Stimulated activated memory B cell treated with anti-CD40 and anti-IgM and Interleukin-4, amounts not matched to agents 10 μg/mL and 1 μg/mL and 100 μg/mL, for 72 hours (primary cell): ENCODE measurements at regions not wholly inside any gene's neighbourhood (a gene's known extent, or its start where the extent isn't known, plus 50 kb on each side); places are given as distances from the start of the nearest gene placed in this dataset.

Experiments used
- ATAC-seq: fragments of 150-1000 bp; cut with Tn5 transposase; 2 replicates; pipeline ENCODE4 v1.10.0; 2021
- H3K27ac Mint-ChIP-seq: one replicate; pipeline ENCODE4 v1.8.0; 2022; ENCODE audit warnings: mild to moderate bottlenecking, mixed read lengths
- H3K27me3 Mint-ChIP-seq: one replicate; pipeline ENCODE4 v1.8.0; 2022; ENCODE audit warnings: mixed read lengths
- H3K36me3 Mint-ChIP-seq: one replicate; pipeline ENCODE4 v1.8.0; 2022; ENCODE audit warnings: mixed read lengths
- H3K4me1 Mint-ChIP-seq: one replicate; pipeline ENCODE4 v1.8.0; 2022; ENCODE audit warnings: mixed read lengths
- H3K4me3 Mint-ChIP-seq: one replicate; pipeline ENCODE4 v1.8.0; 2022; ENCODE audit warnings: mild to moderate bottlenecking, moderate library complexity, mixed read lengths
- H3K9me3 Mint-ChIP-seq: one replicate; pipeline ENCODE4 v1.8.0; 2022; ENCODE audit warnings: mixed read lengths

DNA sequence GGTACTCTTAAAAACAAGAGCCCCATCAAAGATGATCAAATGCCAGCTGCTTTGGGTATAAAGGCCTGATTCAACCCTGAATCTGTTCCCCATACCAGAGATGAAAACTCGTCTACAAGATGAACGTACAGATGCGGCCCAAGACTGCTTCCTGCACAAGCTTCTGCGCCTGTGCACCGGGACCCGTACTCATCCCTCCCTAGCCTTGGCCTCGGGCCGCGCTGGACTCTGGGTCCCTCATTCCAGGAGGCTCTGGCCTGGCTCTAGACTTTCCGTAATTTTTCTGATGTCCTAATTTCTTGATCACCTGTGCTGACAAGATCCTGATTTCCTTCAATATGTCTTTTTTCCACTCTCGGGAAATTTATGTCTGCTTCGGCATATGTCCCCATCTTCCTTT, 612.3 kb downstream of the BNC2 start:
- H3K36me3 Mint-ChIP-seq: no peaks in the 10 kb centered on the region
- no peak overlapping the region for H3K4me3 Mint-ChIP-seq
- H3K4me1 Mint-ChIP-seq: no peaks in the 10 kb centered on the region

DNA sequence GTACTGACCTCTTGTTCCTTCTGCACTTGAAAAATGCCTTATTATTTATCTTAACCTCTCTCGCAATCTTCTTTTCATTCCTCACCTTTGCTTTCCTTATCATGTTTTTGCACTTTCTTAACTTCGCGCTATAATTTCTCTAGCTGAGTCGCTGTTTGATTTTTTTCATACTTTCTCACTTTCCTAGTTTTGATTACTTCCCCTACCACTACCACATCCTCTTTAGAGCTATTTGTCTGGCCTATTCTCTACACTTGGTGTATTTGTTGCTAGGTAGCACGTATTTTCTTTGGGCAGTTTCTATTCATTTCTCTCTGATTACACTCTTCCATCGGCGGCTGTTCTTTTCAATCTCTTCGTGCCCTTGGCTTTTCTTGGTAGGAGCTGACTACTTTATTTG, 611.8 kb downstream of the BNC2 start:
- H3K9me3 Mint-ChIP-seq: peaks cover 12% of the 10 kb centered on the region

More for the DNA sequence above, 612.3 kb downstream of the BNC2 start:
- Mint-ChIP-seq H3K9me3 (peaks cover 12% of the 10 kb centered on the region), H3K27ac (no peak overlapping the region), H3K27me3 (no peaks in the 10 kb centered on the region)
- no peak for ATAC-seq

DNA sequence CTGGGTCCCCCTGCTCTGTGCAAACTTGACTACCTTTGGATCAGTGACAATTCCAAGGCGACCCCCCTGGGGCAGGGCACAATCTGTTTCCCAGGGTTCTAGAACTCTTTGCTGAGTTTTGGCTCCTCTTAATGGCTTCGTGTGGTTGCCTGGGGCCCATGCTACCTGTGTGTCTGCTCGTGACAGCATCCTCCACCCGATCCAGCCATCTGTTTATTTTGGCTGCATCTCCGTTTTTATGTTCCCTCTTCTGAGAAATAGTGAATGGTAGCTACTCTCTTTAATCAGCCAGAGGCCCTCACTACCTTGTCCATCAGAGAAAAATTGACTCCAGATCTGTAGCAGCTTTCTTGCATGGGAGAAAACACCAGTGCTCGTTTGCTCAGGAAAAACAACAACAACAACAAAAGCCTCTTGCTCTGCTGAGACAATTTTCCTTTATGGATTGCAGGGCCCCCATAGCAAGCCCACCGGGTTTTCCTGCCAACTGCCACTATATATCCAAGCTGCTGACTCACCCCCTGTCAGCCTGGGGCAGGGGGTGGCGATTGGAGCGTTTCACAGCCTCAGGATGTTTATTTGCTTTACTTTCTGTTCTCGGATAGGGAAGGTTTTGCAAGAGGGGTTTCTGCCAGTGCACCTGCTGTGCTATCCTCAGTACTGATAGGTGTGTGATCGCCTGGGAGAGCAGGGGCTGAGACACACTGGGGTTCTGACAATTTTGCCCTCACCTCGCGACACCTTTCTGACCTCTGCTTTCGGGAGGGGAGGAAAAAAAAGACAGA, 607.8 kb downstream of the BNC2 start:
- Mint-ChIP-seq H3K4me3 (no peak overlapping the region), H3K4me1 (no peaks in the 10 kb centered on the region), H3K27me3 (no peaks in the 10 kb centered on the region), H3K9me3 (peaks cover 10% of the 10 kb centered on the region), H3K27ac (no peak overlapping the region), H3K36me3 (no peaks in the 10 kb centered on the region)
- ATAC-seq: no peak

More for the DNA sequence above, 611.8 kb downstream of the BNC2 start:
- Mint-ChIP-seq H3K4me1 (no peaks in the 10 kb centered on the region), H3K4me3 (no peak overlapping the region), H3K27me3 (no peaks in the 10 kb centered on the region), H3K27ac (no peak overlapping the region), H3K36me3 (no peaks in the 10 kb centered on the region)
- no peak for ATAC-seq

DNA sequence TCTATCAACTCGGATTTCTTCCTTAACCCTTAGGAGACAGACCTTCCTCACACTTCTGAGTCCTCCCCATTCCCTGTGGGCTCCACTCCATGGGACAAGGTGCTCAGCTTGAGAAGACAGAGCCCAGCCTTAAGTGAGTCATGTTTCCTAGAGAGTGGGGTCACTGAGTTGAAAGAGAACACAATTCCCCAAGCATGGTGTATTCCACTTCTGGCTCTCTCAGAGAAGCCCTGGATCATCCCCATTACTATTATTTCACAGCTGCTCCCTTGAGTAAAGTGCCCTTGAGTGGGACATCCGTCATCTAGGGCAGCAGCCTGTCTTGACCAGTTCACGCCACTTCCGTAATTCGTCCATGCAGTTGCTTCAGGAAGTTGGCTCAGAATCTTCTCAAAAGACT, 604.8 kb downstream of the BNC2 start:
- Mint-ChIP-seq H3K27ac (no peak overlapping the region), H3K36me3 (no peaks in the 10 kb centered on the region), H3K4me1 (no peaks in the 10 kb centered on the region), H3K4me3 (no peak overlapping the region), H3K9me3 (peaks cover 8% of the 10 kb centered on the region), H3K27me3 (no peaks in the 10 kb centered on the region)
- ATAC-seq: no peak

DNA sequence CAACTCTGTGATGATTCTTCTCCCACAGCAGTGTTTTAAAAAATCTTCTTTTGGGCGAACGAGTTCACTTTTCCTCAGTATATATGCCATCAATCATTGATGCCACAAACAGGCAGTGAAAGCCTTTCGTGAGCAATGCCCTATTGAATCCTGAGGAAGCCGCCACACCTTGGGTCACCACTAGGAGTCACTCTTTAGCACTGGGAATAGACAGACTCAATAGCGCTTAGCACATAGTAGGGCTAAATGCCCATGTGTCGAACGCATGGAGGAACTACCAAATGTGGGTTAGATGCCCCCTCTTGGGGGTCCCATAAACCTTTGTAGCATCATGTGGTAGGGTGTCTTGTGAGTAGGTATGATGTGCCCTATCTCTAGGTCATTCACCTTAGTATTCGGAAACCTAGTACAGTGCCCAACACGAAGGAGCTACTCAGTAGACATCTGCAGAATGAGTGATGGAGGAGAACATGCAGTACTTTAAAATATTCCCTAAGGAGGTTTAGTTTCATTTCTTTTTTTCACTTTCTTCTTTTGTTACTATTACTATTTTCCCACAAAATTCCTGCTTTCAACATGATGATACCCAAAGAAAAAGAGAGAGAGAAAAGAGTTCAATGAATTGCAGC, 603.7 kb downstream of the BNC2 start:
- H3K9me3 Mint-ChIP-seq: peaks cover 8% of the 10 kb centered on the region
- no peak overlapping the region for H3K4me3 Mint-ChIP-seq
- H3K27ac Mint-ChIP-seq: no peak overlapping the region
- no peak for ATAC-seq
- no peaks in the 10 kb centered on the region for H3K36me3 Mint-ChIP-seq
- no peaks in the 10 kb centered on the region for H3K27me3 Mint-ChIP-seq
- H3K4me1 Mint-ChIP-seq: no peaks in the 10 kb centered on the region

DNA sequence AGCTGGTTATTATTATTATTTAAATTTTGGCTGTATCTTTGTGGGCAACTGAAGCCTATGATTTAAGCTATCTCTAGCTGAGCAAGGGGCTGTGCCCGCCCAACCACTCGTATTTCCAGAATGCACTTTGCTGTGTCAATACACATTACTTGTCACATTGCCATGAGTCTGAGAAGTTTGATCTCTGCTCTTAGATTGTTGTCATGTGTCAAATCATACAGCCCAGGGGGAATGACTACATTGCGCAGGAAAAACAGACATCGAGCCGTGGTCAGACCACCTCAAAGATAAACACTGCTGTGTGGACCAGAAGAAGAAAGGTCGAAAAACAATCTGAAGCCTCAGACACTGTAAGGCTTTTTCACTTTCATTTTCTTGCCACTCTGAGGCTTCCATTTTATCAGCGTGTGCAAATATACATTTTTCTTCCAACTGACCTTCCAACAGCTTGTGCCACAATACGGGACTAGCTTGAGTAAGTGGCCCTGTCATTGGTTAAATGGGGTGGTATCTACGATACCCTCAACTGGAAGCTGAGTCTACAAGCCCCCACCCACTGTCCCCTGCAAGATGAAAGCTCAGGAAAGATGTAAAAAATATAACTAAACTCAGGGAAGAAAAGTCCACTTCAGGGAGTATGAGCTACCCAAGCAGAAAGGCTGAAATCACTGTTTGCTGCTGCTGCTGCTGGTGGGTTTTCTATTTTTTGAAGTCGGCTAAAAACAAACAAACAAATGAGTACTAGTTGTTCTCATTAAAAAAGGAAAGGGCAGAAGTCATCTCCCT, 603.0 kb downstream of the BNC2 start:
- H3K27ac Mint-ChIP-seq: no peak overlapping the region
- H3K9me3 Mint-ChIP-seq: peaks cover 8% of the 10 kb centered on the region
- no peak overlapping the region for H3K4me3 Mint-ChIP-seq
- no peaks in the 10 kb centered on the region for H3K36me3 Mint-ChIP-seq
- ATAC-seq: no peak
- H3K4me1 Mint-ChIP-seq: no peaks in the 10 kb centered on the region
- H3K27me3 Mint-ChIP-seq: no peaks in the 10 kb centered on the region

DNA sequence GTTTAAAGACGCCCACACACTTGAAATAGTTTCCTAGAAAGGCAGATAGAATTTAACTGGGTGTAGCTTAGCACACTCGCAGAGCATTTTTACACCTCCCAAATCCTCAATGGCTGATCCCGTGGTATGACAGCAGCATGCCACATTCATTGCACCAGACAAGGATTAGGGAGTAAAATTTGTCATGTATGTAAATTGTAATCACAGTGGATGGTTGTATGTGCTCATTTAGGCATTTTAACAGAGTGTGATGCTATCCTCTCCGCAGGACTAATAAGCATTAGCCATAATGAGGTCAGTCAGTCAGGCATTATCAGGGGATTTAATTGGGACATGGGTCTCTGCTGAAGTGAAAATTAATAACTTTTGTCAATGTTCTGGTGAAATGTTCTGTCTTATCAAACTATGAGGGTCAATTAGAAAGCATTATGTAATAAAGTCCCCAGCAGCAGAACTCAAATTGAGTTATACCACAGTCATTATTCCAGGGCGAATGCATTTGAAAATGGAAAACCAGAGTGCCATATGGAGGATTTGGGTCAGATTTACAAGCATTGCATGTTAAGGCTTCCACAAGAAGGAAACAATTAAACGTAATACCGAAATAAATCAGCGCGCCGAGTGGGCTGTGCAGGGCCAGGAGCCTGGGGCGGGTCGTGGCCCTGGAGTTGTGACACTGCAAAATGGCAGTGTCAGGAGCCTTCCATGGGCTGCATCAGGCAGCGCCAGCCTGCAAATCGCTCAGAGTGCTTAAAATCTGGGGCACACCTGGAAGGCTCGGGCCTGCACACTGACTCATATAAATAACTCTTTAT, 602.2 kb downstream of the BNC2 start:
- no peak overlapping the region for H3K4me3 Mint-ChIP-seq
- ATAC-seq: no peak
- peaks cover 8% of the 10 kb centered on the region for H3K9me3 Mint-ChIP-seq
- H3K36me3 Mint-ChIP-seq: no peaks in the 10 kb centered on the region
- H3K27me3 Mint-ChIP-seq: no peaks in the 10 kb centered on the region
- no peaks in the 10 kb centered on the region for H3K4me1 Mint-ChIP-seq
- no peak overlapping the region for H3K27ac Mint-ChIP-seq

DNA sequence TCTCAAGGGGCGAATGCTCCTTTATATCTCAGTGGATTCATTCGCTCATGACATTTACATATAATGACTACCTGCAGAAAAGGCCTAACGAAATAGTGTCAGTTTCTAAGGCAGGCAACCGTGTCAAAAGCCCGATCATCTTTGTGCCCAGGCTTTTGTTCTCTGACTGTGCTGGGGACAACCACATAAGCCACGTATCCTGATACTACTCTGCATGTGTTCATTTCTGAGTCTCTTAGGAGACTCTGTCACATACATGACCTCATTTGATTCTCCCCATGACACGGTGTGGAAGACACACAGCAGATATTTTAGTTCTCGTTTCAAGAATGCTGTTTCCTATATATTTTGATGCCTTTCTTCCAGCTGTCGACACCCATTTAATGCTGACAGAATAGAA, 598.5 kb downstream of the BNC2 start:
- Mint-ChIP-seq H3K27me3 (no peaks in the 10 kb centered on the region), H3K4me1 (no peaks in the 10 kb centered on the region), H3K4me3 (no peak overlapping the region), H3K9me3 (peaks cover 4% of the 10 kb centered on the region), H3K27ac (no peak overlapping the region), H3K36me3 (no peaks in the 10 kb centered on the region)
- no peak for ATAC-seq

DNA sequence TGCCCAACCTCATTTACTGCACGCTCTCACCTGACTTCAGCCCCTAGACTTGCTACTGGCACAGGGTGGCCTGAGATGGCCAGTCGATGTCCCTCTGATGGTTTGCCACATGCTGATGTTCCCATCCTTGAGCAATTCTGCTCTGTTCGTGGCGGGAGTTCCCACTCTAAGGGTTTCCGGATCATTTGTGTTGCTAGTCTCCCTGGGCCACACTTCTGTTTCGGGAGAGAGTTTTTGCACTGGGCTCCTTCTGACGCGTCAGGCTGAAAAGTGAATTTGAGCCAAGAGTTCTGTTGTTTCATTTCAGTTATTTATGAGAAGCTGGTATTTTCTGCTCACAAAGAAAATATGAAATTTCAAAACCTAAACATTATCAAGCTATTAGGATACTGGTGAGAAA, 597.7 kb downstream of the BNC2 start:
- no peaks in the 10 kb centered on the region for H3K27me3 Mint-ChIP-seq
- no peak overlapping the region for H3K4me3 Mint-ChIP-seq
- ATAC-seq: no peak
- no peaks in the 10 kb centered on the region for H3K4me1 Mint-ChIP-seq
- no peaks in the 10 kb centered on the region for H3K36me3 Mint-ChIP-seq
- H3K9me3 Mint-ChIP-seq: peaks cover 4% of the 10 kb centered on the region
- no peak overlapping the region for H3K27ac Mint-ChIP-seq

DNA sequence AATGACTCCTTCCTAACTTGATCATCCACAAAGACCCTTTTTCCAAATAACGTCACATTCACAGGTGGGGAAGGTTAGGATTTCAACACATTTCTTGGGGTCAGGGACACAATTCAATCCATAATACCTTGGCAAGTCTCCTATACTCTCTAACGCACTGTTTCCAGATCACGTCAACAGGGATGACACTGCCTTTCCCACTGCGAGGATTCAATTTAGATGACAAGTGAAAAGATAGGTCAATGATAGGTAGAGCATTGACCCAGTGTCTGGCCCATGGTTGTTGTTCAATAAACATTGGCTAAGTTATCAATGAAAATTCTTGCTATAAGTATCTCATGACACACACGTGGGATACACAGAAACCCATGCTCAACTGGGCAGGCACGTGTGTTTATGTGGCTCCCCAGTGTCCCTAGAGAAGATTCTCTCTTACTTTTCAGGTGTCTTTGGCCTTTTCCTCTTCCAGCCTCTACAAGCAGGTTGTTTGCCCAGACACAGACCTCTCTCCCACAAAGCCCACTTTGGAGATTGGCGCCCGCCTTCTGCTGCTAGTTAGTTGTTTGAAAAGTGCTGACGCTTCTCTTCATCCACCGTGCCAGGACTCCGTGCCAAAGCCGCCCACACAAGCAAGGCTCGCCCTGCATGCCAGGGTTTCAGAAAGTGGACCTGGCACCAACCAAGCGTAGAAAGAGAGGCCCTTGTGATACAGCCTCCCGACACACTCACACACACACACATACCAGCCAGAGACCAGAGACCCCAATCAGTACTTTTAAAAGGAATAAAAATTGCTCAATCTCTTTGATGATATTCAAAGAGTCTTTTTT, 594.5 kb downstream of the BNC2 start:
- Mint-ChIP-seq H3K27me3 (no peaks in the 10 kb centered on the region), H3K4me3 (no peak overlapping the region)

DNA sequence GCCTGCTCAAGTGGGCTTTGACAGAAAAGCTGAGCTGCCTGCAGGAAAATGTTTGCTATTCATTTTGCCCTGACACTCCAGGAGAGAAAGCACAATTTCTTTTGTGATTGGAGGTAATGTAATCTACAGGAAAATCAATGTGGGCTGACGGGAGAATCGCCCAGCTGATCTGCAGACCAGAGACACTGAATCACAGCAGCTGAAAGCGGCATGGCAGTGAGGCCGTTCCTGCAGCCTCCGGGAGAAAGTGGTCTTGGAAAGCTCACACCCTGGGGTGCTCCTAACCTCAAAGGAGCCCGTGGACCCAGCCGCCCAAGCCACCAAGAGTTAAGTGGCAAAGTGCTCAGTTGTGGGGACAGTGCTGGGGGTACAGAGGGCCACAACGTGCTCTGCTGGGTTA, 593.6 kb downstream of the BNC2 start:
- Mint-ChIP-seq H3K4me3 (no peak overlapping the region), H3K9me3 (no peaks in the 10 kb centered on the region), H3K4me1 (no peaks in the 10 kb centered on the region), H3K36me3 (no peaks in the 10 kb centered on the region), H3K27ac (no peak overlapping the region), H3K27me3 (no peaks in the 10 kb centered on the region)
- ATAC-seq: no peak

More for the DNA sequence above, 594.5 kb downstream of the BNC2 start:
- Mint-ChIP-seq H3K4me1 (no peaks in the 10 kb centered on the region), H3K36me3 (no peaks in the 10 kb centered on the region), H3K9me3 (no peaks in the 10 kb centered on the region), H3K27ac (no peak overlapping the region)
- ATAC-seq: no peak

DNA sequence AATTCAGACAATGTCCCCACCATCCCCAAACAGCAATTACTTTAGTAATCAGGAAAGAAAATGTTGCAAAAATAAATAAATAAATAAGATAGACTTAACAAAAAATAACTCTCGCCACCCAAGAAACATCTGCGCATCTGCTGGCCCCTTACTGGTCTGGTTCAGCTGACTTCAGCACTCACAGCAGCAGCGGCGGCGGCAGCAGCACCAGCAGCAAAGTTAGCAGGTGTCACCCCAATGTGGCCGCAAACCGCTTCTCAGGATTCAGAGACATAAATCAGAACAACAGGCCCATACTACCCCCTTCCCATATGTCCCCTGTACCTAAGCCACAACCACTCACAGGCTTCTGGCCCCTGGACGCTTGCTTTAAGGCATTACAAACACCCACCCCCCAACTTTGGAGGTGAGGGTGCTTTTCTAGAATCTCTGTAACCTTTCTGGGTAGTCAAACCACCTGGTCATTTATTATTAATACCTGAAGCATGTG, 593.0 kb downstream of the BNC2 start:
- H3K36me3 Mint-ChIP-seq: no peaks in the 10 kb centered on the region
- H3K27ac Mint-ChIP-seq: no peak overlapping the region
- no peak overlapping the region for H3K4me3 Mint-ChIP-seq
- H3K9me3 Mint-ChIP-seq: no peaks in the 10 kb centered on the region
- no peaks in the 10 kb centered on the region for H3K4me1 Mint-ChIP-seq
- H3K27me3 Mint-ChIP-seq: no peaks in the 10 kb centered on the region
- ATAC-seq: no peak

DNA sequence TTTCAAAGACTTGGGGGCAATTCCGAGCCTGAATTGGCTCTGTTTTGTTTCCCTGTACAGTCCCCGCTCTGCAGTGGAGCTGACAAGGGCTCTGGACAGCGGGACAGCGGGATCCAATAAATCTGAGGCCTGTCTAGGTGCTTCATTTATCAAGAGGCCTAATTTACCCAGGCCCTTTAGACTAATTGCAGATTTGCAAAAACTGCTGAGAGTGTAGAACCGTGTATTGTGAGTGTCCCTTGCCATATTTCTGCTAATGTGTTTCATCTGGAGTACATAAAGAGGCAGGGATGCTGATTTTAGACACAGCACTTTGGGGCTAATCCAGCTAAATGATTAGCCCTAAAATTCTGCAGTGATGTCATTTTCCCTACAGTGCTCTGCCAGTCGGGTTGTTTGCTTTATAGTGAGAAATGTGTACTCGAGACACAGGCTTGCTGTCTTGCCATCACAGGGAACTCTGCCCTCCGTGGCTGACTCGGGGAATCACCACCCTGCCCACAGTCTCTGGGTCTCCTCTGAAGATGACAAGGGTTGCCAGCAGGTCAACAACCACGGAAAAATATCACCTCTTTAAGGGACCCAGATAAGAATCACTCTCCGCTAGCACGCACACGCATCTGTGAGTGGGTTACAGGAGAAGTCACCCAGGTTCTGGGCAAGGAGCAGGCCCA, 592.0 kb downstream of the BNC2 start:
- Mint-ChIP-seq H3K36me3 (no peaks in the 10 kb centered on the region), H3K4me3 (no peak overlapping the region), H3K27me3 (no peaks in the 10 kb centered on the region), H3K27ac (no peak overlapping the region), H3K9me3 (no peaks in the 10 kb centered on the region), H3K4me1 (no peaks in the 10 kb centered on the region)
- no peak for ATAC-seq

DNA sequence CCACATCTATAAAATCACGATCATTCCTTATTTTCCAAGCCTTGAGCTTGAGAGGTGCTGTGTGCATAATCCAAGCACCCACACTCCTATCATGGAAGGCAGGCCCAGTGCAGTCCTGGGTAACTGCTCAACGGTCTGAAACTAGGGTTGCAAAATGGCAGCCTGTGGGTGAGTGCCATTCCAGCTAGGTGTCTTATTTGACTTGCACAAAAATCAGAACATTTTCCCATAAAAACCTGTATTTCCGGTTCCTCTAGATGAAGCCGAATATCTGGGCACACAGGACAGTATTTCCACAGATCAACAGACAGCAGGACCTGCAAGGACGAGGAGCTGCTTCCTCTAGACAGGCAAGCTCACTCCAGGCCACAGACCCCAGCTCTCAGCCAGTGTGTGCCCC, 588.8 kb downstream of the BNC2 start:
- H3K36me3 Mint-ChIP-seq: no peaks in the 10 kb centered on the region
- peaks cover 10% of the 10 kb centered on the region for H3K9me3 Mint-ChIP-seq
- no peak overlapping the region for H3K27ac Mint-ChIP-seq
- H3K4me1 Mint-ChIP-seq: no peaks in the 10 kb centered on the region
- H3K27me3 Mint-ChIP-seq: no peaks in the 10 kb centered on the region
- no peak for ATAC-seq
- H3K4me3 Mint-ChIP-seq: no peak overlapping the region
